A204.1 (cell line): ENCODE measurements at regions not wholly inside any gene's neighbourhood (a gene's known extent, or its start where the extent isn't known, plus 50 kb on each side); places are given as distances from the start of the nearest gene placed in this dataset.

ENCODE experiments used
- FAIRE-seq: peaks from 2 replicates; lab custom pipeline; 2012; peaks lifted over from hg19 to GRCh38; lab: Jason Lieb, UNC

DNA sequence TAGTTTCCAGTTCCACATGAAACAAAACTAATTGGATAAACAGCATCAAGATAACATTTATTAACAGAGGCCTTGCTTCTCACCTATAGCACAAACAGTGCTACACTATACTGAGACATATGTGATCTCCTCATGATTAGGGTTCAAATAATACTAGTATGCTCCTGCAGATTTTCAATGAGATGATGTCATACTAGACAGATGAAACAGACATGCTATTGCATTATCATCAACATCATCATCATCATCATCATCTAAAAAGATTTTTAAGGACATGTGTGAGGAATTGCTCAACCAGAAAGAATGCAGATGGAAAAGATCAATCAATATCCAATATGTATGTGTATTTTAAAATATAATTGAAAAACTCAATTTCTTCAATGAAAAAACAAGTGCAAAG, 932.3 kb downstream of the METTL15 start:
- FAIRE-seq: no peak

DNA sequence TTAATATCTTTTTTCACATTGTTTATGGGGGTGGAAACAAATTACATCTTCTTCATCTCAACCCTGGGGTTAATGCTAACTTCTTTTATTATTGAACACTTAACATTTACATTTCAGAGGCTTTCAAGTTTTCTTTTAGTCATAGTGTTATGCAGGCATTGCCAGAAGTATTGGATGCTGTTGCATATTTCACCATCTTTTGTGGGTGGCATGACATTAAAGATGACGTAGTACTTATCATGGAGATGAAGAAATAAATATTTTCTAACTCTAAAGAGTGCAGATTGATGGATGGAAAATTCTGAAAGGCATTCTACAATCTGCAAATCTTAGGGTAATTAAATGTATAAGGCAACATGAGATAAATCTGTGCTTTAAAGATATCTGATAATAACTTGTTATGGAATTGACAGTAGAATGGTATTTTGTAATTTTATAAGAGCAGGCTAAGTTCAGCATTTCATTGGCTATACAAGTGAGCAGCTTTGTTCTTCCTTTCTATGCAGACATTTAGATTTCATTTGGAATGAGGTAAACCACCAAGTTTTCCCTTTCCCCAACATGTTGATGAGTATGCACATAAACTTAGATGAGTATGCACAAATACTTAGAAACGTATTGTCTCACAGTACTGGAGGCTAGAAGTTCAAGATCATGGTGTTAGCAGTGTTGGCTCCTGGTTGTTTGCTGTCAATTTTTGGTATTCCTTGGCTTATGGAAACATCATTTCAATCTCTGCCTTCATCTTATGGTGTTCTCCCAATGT, 924.4 kb downstream of the METTL15 start:
- FAIRE-seq: no peak

- no peak for FAIRE-seq
These were observed 921.3 kb downstream of the METTL15 start for GRCh38 chr11:29029452-29029851.

DNA sequence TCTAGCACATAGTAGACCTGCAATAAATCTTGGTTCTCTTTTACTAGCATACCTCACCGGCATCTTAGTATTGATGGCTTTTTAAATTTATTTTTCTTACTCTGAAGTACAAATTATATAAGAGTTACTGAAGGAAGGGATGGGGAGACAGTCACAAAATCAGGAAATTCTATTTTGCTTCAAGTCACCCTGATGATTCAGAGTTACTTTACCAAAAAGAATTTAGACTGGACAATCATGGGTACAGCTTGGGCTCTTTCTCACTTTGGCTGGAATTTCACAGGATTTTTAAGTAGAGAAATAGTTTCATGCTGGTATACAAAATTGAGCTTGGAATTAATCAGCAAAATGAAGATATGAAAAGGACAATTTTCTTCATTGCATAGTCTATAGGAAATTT, 919.2 kb downstream of the METTL15 start:
- FAIRE-seq: no peak

GRCh38 chr11:29026286-29026685, 918.1 kb downstream of the METTL15 start:
- no peak for FAIRE-seq

GRCh38 chr11:29025001-29025400, 916.8 kb downstream of the METTL15 start:
- no peak for FAIRE-seq

- FAIRE-seq: no peak
These were observed 916.2 kb downstream of the METTL15 start for GRCh38 chr11:29024386-29024785.

GRCh38 chr11:29023761-29024160, 915.6 kb downstream of the METTL15 start:
- no peak for FAIRE-seq

DNA sequence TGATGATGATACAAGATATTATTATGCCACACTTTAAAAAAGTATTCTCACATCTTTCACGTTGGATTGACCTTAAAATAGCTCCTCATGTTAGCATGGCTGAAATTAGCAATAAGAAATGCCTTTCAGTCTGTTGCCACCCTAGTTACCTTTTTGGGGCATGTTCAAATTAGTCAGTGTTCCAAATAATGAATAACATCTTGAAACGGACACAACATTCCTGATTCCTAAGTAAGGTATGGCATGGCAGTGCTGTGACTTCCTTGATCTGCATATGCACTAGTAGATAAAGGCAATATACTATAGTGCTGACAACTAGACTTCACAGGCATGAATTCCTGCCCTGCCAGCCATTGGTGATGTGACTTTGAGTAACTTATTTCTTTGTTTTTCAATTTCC, 914.5 kb downstream of the METTL15 start:
- FAIRE-seq: no peak

GRCh38 chr11:29019960-29020683, 911.9 kb downstream of the METTL15 start:
- no peak for FAIRE-seq

- no peak for FAIRE-seq
These were observed 910.4 kb downstream of the METTL15 start for GRCh38 chr11:29018631-29019030.

DNA sequence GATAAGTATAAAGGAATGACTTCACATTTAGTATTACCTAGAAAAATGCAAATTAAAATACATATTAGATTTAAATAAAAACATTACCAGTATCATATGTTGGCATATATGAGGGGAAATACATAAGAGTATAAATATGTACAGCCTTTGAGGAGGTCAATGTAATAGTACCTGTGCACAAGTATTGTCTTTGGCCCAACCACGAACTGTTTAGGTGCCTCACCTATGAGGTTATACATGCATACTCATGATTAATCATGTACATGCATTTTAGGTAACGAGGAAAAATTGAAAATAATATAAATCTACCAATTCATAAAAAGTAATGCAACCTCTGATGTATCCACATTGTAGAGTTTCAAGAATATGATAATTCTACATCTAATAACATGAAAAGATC, 909.8 kb downstream of the METTL15 start:
- FAIRE-seq: no peak

GRCh38 chr11:29012507-29012906, 904.3 kb downstream of the METTL15 start:
- no peak for FAIRE-seq

DNA sequence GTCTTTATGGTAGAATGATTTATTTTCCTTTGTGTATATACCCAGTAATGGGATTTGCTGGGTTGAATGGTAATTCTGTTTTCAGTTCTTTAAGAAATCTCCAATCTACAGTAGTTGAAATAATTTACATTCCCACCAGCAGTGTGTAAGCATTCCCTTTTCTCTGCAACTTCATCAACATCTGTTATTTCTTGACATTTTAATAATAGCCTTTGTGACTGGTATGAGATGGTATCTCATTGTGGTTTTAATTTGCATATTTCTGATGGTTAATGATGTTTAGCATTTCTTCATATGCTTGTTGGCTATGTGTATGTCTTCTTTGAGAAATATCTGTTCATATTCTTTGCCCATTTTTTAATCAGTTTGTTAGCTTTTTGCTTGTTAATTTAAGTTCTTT, 901.2 kb downstream of the METTL15 start:
- no peak for FAIRE-seq

DNA sequence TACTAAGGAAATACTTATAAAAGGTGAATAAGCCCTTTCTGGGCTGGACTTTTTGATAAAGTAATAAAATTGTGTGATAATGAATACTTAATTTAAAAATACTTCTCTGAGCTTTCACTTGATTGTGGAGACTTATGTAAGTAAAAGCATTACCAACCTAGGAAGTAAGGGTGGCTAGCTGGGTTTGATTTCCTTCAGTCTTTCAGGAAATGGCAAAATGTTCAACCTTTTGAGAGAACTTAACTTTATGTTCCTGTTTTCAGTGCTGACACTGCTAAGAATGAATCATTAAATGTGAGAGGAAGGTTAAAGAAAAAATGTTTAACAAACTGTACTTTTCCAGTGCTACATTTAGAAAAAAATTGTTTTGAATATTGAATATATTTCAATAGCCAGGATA, 900.3 kb downstream of the METTL15 start:
- FAIRE-seq: no peak

DNA sequence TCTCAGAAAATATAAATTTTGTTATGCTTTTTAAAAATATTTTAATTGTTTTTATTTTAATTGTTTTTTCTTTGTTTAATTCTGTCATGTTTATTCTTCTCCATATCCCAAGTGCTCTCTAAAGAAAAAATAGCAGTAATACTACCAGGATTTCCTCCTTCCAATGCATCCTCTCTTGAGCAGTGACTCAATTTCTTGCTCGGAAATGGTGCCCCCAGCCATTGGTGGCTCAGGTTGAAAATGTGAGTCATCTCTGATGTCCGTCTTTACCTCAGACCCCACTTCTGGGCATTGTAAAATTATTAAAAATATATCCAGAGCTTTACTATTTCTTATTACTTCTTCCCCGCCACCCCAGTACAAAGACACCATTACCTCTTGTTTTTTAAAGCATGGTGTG, 898.5 kb downstream of the METTL15 start:
- FAIRE-seq: peak; percentile 11

GRCh38 chr11:29005401-29005980, 897.3 kb downstream of the METTL15 start:
- FAIRE-seq: no peak

- no peak for FAIRE-seq
These were observed 894.6 kb downstream of the METTL15 start for GRCh38 chr11:29002816-29003215.

- FAIRE-seq: no peak
These were observed 891.4 kb downstream of the METTL15 start for GRCh38 chr11:28999620-29000019.

- FAIRE-seq: no peak
These were observed 884.8 kb downstream of the METTL15 start for GRCh38 chr11:28992996-28993395.

DNA sequence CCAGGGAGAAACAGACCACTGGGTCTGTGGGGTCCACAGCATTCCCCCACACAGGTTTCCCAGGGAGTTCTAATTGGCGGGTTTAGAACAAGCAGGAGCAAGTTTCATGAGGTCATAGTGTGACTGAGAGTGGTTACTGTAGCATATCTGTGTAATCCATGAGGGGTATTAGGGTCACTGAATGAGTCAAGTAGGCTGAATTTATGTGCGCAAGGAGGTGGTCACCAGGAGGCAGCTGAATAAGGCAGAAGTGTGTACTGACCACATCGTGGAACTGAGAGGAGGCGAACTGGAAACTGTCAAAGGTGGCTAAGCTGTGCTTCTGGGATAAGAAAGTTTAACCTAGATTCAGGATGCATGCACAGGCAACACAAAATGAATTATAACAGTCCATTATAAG, 876.0 kb downstream of the METTL15 start:
- FAIRE-seq: no peak

DNA sequence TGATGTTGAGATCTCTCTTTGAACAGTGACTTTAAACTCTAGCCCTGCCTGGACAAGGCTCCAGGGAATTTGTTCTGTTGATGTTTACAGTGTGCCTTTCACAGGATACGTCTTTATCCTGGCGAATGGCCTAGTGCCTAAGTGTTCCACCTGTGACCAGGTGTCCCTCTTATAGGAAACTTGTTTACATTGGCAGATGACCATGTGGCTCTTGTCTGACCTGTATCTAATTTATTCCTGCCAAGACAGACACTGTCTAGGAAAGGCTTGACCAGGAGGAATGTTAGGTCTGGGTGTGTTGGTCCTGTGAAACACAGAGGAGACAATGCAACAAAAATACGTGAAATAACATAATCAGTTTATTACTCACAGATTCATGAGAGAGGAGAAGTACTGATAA, 875.6 kb downstream of the METTL15 start:
- no peak for FAIRE-seq

DNA sequence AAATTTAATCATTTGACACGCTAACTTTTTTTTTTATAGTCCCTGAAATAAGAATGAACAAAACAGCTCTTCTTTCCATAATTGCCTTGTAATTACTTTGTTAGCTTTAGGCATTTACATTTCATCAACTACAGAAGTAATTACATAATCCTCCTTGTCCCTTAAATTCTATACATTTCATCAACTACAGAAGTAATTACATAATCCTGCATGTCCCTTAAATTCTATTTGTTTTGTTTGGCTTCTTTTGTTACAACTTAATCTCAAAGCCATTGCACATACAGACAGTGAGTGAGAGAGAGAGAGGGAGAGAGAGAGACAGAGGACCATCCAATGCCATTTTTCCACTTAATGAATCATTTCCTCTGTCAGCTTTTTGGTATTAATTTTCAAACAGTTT, 873.2 kb downstream of the METTL15 start:
- FAIRE-seq: no peak

DNA sequence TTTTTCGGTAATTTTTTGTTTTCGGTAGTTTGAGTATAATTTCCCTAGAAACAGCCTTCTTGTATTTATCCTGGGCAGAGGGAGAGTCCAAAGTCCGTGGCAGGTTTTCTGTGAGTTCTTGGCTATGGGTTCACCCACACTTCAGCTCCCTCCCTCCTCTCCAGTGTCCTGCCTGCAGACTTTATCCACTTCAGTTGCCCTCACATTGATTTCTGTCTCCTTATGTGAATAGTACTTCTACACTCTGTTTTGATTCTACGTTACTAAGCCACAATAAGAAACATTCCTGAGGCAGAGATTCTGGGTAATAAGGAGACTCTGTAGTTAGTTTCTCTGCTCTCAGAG, 868.6 kb downstream of the METTL15 start:
- no peak for FAIRE-seq
